ENCODE measurements at regions not wholly inside any gene's neighbourhood (a gene's known extent, or its start where the extent isn't known, plus 50 kb on each side); places are given as distances from the start of the nearest gene placed in this dataset.

GRCh38 chr6:108734271-108734922 is 113.8 kb upstream of the ARMC2 start:
- DNase-seq (ENCODE audit: low spot score): no peak

DNA sequence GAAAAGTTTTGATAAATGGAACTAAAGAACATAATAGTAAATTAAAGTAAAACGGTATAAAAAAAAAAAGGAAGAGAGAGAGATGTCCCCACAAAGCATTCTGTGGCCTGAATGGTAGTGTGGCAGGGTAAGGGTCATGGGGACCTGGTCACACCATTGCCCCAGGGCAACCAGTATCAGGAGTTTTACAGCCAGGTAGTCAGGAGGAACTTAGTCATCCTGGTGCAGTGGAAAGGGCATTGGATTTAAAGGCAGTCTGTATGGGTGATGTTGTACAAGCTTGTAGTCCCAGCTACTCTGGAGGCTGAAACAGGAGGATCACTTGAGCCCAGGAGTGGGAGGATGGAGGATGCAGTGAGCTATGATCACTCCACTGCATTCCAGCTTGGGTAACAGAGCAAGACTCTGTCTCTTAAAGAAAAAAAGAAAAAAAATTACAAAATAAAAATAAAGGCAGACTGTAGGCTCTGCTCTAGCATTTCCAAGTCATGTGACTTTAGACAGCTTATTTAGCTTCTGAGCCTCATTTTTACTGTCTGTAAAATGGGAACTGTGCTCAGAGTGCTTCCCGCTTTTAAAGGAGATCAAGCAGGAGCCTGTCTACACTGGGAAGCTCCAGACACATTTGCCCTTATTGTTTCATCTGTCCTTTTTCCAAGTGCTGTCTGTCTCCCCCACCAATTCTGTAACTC is 112.8 kb upstream of the ARMC2 start:
- no peak for DNase-seq (ENCODE audit: low spot score)

GRCh38 chr6:108736002-108736361 is 112.2 kb upstream of the ARMC2 start:
- DNase-seq (ENCODE audit: low spot score): no peak

- no peak for DNase-seq (ENCODE audit: low spot score)
Measured at GRCh38 chr6:108736832-108737231, 111.4 kb upstream of the ARMC2 start.

DNA sequence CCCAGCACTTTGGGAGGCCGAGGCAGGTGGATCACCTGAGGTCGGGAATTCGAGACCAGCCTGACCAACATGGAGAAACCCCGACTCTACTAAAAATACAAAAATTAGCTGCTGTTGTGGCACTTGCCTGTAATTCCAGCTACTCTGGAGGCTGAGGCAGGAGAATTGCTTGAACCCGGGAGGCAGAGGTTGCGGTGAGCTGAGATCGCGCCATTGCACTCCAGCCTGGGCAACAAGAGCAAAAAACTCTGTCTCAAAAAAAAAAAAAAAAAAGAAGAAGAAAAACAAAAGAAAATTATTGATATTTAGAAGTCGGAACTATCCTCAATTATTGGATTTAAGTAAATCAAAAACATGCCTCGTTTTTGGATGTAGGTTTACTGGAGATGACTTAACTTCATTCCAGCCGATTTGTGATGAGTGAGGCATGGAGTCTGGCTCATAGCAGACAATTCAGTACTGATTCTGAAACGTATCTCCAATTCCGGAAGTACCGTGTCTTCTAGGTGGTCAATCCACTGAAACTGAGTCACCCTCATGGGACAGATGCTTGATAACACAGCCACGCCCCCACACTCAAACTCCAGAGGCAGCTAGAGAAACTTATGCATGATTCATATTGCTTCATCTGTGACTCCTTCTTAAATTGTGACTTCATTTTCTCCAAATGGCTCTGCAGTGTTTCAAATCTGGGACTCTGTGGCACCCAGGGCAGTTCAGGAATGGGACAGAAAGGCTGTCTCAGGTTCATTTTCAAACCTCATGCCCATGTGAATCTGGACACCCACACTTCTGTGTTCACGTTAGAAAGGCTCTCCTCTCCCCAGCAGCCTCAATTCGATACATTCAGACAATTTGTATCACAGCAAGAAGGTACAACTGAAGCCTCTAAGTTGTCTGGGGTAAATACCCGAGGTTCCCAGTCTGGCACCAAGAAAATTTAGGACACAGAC is 110.4 kb upstream of the ARMC2 start:
- no peak for DNase-seq (ENCODE audit: low spot score)

- DNase-seq (ENCODE audit: low spot score): no peak
Measured at GRCh38 chr6:108738684-108739416, 109.4 kb upstream of the ARMC2 start.

- DNase-seq (ENCODE audit: low spot score): no peak
Measured at GRCh38 chr6:108739496-108740330, 108.5 kb upstream of the ARMC2 start.

DNA sequence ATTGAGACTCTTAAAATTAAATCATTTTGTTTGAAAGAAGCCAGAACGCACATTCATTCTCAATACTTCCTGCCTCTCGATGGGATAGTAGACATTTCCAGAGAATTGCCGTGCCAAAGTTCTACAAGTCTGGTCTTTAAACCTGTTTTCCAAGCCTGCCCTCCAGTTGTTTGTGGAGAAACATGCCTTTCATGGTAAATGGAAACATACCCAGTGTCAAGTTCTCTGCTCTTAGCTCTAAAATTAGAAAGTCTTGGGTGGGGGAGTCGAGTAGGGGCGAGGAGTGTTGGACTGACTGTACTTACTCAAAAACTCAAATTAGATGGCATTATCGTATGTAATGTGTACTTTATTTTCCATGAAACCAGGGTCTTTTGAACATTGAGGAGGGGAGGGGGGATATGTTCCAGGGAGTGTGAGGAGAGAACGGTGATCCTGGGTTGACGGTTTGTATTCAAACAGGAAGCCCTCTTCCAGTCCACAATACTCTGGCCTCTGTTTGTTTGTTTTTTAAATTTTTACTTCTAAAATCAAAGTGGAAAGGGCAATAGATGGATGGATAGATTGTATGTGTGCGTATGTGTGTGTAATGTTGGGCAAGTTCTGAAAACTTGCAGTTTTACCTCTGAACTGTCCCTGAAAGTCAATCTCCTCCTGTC is 106.8 kb upstream of the ARMC2 start:
- no peak for DNase-seq (ENCODE audit: low spot score)

DNA sequence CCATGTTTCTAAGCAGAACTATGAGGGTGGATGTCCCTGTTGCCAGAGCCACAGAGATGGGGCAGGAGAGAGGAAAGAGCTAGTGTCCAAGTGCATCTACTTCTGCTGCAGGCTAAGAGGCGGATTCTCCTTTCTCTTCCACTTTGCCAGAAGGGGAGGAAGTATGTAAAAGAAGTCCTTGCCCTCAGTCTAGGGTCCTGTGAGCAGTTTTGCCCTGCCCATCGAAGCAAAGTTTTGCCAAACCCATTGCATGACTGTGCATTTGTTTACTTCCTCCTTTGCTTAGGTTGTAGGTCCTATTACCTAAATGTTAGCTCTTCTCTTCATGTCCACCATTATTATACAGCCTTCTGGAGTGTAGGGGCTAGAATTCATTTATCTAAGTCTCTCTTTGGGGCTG is 106.2 kb upstream of the ARMC2 start:
- no peak for DNase-seq (ENCODE audit: low spot score)

- peak; percentile 24 for DNase-seq (ENCODE audit: low spot score)
Measured at GRCh38 chr6:108744244-108744972, 103.8 kb upstream of the ARMC2 start.

- no peak for DNase-seq (ENCODE audit: low spot score)
Measured at GRCh38 chr6:108744996-108745395, 103.2 kb upstream of the ARMC2 start.

DNA sequence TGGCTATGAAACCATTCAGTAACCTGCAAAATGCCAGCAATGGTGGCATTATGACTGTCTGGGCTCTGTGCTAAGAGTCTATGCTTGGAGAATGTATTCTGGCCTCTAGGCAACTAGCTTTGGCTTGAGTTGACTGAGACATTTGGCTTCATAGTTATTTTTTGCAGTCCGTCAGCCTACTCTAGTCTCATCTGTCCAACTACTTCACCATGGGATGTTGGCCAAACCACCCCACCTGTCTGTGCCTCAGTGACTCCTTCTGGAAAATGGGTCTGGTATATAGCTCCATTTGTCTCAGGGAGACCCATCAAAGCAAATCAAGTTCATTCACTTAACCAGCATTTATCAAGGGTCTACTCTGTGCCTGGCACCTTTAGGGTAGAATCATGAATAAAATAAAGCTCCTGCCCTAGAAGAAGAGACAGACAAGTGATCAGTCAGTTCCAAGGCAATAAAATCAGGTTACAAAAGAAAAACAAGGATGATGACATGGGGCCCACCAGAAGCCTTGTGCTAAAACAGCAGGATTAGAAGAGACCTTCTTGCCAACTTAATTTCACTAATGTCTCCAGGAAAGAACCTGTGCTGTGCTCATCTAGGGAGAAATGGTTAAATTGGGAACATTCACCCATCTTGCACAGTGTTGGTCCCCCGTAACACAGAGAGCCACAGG is 102.4 kb upstream of the ARMC2 start:
- DNase-seq (ENCODE audit: low spot score): no peak

- DNase-seq (ENCODE audit: low spot score): no peak
Measured at GRCh38 chr6:108746366-108746765, 101.9 kb upstream of the ARMC2 start.

DNA sequence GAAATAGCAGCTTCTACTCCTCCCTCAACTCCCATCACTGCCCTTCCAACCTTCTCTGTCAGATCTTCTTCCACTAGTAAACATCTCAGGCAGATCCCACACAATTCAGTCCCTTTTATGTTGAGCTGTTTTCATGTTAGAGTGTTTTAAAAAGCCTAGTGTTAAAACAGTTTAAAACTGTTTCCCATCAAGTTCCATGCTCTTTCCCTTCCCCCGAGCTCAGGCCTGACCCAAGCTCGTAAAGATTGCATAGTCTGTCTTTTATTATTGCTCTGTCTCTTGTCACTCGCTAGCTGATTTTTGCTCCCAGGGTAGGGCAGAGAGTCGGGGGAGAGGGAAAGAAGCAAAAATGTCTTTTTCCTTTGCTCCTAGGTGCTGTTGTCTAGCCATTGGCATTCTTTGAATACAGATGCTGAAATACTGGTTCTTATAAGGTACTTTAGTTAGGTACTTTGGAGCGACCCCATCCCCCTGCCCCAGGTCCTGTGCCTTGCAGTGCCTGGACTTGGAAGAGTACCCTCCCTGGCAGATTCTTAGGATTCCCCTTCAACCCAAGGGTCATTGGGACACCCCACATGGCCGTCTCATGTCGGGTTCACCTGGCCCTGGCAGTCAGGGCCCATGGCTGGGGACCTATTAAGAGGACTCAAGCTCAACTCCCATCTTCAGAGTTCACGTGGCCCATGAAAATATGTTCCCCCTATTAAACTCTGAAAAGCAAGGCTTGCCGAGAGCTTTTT is 101.2 kb upstream of the ARMC2 start:
- DNase-seq (ENCODE audit: low spot score): no peak

GRCh38 chr6:108748055-108748454 is 100.2 kb upstream of the ARMC2 start:
- no peak for DNase-seq (ENCODE audit: low spot score)

DNA sequence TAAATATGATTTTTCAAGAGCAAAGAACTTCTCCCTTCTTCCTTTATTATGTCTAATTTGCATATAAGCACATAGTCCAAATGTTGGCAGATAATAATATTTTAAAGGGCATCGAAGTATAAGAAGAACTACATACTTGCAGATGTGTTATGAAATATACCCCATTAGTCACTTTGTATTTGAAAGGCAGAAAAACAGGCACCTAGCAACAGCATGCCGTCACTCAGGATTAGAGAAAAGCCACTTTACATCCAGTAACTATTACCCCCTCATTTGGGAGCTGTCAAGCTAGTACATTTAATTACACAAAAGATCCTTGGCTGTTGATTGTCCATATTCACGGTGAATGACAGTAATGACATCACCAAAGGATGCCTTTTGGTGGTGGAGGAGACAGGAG is 99.3 kb upstream of the ARMC2 start:
- no peak for DNase-seq (ENCODE audit: low spot score)

GRCh38 chr6:108750801-108751200 is 97.4 kb upstream of the ARMC2 start:
- DNase-seq (ENCODE audit: low spot score): no peak

DNA sequence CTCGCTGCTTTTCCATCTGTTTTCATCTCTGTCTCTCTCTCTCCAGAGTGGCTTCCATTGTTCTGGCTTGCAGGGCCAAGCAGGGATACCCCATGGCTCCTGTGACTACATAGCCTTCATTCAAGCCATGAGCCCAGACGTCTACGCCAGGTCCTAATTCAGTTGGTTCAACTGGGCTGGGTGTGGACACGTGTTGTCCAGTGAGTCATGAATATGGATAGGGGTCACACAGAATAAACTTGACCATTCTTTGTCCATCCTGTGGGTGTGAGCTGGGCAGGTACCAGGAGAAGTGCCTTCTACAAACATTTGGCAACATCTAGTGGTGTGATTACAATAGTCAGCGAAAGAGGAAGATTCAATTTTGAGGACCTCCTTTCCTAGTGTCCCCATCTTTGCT is 96.9 kb upstream of the ARMC2 start:
- DNase-seq (ENCODE audit: low spot score): no peak

Data from Ammon's horn (tissue), 1 donor.